ENCODE measurements at regions not wholly inside any gene's neighbourhood (a gene's known extent, or its start where the extent isn't known, plus 50 kb on each side); places are given as distances from the start of the nearest gene placed in this dataset.

- TF ChIP-seq, protein P1, sequence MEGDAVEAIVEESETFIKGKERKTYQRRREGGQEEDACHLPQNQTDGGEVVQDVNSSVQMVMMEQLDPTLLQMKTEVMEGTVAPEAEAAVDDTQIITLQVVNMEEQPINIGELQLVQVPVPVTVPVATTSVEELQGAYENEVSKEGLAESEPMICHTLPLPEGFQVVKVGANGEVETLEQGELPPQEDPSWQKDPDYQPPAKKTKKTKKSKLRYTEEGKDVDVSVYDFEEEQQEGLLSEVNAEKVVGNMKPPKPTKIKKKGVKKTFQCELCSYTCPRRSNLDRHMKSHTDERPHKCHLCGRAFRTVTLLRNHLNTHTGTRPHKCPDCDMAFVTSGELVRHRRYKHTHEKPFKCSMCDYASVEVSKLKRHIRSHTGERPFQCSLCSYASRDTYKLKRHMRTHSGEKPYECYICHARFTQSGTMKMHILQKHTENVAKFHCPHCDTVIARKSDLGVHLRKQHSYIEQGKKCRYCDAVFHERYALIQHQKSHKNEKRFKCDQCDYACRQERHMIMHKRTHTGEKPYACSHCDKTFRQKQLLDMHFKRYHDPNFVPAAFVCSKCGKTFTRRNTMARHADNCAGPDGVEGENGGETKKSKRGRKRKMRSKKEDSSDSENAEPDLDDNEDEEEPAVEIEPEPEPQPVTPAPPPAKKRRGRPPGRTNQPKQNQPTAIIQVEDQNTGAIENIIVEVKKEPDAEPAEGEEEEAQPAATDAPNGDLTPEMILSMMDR (conservative IDR thresholded peaks at IDR 0.05; ENCODE audit: low read length), result no peak
- TF ChIP-seq EZH2phosphoT487 (IDR thresholded peaks at IDR 0.05; ENCODE audit: borderline replicate concordance), result no peak
These were observed 179.0 kb downstream of the RASSF9 start for GRCh38 chr12:85657251-85657650.

Measured in Loucy (cell line).